ENCODE measurements at regions not wholly inside any gene's neighbourhood (a gene's known extent, or its start where the extent isn't known, plus 50 kb on each side); places are given as distances from the start of the nearest gene placed in this dataset.

- peak; percentile 24 for DNase-seq (ENCODE audit: low spot score)
- peak; percentile 80 for FAIRE-seq
Observed at GRCh38 chr1:98385652-98386051, 275.9 kb upstream of the SNX7 start.

DNA sequence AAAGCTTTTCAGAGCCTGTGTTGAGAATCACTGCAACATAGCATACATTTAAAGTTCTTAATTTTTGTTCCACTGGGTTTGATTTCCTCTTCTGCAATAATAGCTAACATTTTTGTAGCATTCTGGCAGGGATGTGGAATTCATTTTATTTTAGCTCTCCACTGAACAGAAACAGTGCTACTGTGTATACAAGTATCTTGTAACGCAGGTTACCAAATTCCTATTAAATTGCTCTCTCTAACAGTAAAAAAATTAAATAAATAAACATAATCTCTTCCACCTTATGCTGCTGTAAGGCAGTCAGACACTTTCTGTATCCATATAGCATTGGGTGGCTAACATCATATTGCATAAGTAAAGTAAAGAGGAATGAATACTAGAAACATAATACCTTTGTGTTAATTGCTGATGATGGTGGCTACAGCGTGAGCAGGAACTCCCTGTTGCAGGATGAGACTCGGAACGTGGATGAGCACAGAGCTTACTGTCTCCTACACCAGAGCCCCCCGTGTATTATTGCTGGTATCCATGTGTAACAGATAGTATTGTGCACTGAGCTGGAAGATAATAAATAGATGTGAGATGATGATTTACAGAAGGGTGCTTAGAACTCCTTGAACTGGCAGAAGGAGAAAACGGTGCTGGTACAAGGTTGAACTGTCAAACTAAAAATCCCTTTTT, 276.9 kb upstream of the SNX7 start:
- FAIRE-seq (no peak), DNase-seq (ENCODE audit: low spot score) (no peak)

- no peak for FAIRE-seq
- no peak for DNase-seq (ENCODE audit: low spot score)
Observed at GRCh38 chr1:98382986-98383740, 278.4 kb upstream of the SNX7 start.

- DNase-seq (ENCODE audit: low spot score) (no peak), FAIRE-seq (no peak)
Observed at GRCh38 chr1:98382586-98382985, 278.9 kb upstream of the SNX7 start.

- FAIRE-seq = no peak
Observed at GRCh38 chr1:98374098-98374497, 287.4 kb upstream of the SNX7 start.

GRCh38 chr1:98373056-98373455, 288.5 kb upstream of the SNX7 start:
- DNase-seq (ENCODE audit: low spot score) = no peak
- no peak for FAIRE-seq

More at GRCh38 chr1:98374098-98374497, 287.4 kb upstream of the SNX7 start:
- DNase-seq (ENCODE audit: low spot score) = no peak

GRCh38 chr1:98371764-98372163, 289.8 kb upstream of the SNX7 start:
- FAIRE-seq (no peak), DNase-seq (ENCODE audit: low spot score) (no peak)

DNA sequence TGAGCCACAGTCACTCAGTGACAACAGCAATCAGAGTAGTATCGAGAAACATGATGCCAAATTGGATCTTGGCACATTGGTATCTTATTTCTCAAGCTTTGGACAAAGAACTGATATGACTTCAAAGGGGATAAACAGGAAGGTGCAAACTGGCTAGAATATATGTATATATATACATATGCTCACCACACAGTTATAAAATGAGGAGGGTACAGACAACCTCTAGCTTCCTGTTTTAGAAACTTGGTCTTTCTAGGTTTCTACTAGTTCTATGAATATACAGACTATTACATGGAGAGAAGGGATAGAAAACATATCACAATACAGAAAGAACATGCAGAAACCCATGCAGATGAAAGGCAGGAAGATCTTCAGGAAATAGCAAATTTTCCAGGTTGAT, 292.1 kb upstream of the SNX7 start:
- no peak for FAIRE-seq
- DNase-seq (ENCODE audit: low spot score) = no peak

- DNase-seq (ENCODE audit: low spot score) = no peak
- no peak for FAIRE-seq
Observed at GRCh38 chr1:98368995-98369394, 292.5 kb upstream of the SNX7 start.

GRCh38 chr1:98367426-98367825, 294.1 kb upstream of the SNX7 start:
- no peak for DNase-seq (ENCODE audit: low spot score)
- no peak for FAIRE-seq

DNA sequence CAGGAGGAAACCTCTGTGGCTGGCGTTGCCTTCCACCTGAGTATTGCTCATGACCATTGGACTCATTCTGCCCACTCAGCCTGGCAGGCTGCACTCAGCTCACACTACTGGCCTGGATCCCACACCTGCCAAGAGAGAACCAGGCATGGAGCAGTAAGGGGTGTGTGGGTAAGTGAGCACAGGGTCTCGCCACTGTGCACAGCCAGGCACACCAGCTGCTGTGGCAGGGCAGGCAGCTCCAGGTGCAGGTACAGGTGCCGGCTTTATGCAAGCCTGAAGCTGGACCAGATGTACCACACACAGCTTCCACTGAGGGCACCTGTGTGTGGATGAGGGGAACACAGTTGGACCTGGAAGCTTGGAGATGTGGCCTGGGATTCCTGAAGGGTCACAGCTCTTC, 295.2 kb upstream of the SNX7 start:
- DNase-seq (ENCODE audit: low spot score) (no peak), FAIRE-seq (no peak)

GRCh38 chr1:98364544-98364943, 297.0 kb upstream of the SNX7 start:
- FAIRE-seq (no peak), DNase-seq (ENCODE audit: low spot score) (no peak)

DNA sequence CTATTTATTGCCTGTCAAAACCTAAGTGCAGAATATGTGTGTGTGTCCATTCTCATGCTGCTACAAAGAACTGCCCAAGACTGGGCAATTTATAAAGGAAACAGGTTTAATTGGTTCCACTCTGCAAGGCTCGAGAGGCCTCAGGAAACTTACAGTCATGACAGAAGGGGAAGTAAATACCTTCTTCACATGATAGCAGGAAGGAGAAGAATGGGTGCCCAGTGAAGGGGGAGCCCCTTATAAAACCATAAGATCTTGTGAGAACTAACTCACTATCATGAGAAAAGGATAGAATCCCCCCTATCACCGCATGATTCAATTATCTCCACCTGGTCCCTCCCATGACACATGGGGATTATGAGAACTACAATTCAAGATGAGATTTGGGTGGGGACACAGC, 300.7 kb upstream of the SNX7 start:
- no peak for FAIRE-seq
- no peak for DNase-seq (ENCODE audit: low spot score)

DNA sequence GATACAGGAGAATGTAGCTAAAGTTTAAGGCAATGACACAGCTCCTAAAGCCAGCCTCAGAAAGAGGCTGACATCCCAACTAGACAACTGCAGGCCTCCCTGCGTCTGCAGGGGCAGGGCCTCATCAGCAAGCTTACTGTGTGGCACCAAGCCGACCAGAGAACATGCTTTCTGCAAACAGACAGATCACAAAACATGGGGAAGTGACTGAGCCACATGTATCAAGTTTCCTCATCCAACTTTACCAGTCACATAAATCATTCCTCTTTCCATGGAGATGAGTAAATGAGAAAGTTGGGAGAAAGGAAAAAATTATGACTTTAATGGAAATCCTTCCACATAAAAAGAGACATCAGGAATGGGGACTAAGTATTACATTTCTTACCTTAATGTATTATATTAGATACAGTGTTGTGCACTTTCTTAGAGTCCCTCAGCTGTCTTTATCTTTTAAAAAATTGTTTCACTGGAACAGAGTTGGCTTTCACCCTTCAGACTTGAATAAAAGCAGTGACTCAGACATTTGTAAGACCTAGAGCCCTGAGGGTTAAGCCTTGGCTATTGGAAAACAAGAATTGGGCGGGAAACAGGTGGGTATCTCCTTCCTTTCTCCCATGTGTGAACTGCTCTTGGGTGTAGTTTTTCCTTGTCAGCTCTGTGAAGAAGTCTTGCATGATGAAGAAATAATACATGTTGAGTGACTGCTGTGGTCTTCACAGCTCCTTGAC, 305.7 kb upstream of the SNX7 start:
- DNase-seq (ENCODE audit: low spot score) (no peak), FAIRE-seq (no peak)

- DNase-seq (ENCODE audit: low spot score) (no peak), FAIRE-seq (no peak)
Observed at GRCh38 chr1:98352378-98352777, 309.1 kb upstream of the SNX7 start.

DNA sequence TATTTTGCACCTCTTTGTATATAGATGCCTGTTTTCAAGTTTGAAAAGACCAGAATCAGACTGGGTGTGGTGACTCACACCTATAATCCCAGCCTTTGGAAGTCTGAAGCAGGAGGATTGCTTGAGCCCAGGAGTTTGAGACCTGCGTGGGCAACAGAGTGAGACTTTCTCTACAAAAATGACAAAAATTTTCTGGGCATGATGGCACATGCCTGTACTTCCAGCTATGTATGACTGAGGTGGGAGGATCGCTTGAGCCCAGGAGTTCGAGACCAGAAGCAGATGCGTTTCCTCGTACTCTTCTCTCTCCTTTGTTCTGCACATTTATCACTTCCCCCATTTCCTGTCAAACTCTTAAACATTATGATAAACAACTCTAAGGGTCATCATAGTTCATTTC, 310.0 kb upstream of the SNX7 start:
- FAIRE-seq (no peak), DNase-seq (ENCODE audit: low spot score) (no peak)

DNA sequence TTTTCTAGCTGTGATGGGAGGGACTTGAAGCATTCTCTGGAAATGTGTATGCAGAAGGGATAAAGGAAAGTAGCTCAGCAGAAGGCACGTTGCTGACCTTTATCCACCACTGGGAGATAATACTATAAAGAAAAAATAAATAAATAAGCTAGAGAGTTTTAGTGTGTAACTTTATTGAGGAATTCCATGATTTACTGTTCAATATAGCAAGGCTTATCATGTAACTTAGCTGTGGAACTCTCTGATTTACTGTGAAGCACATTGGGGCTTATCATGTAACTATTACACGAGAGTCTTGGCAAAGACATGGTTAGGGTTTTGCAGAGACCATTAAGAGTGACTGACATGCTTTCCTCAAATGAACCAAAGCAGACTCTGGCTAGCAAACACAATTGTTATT, 316.1 kb upstream of the SNX7 start:
- no peak for FAIRE-seq

GRCh38 chr1:98344731-98345130, 316.8 kb upstream of the SNX7 start:
- no peak for FAIRE-seq
- DNase-seq (ENCODE audit: low spot score) = no peak

More for the DNA sequence above, 316.1 kb upstream of the SNX7 start:
- no peak for DNase-seq (ENCODE audit: low spot score)

- DNase-seq (ENCODE audit: low spot score) = no peak
- no peak for FAIRE-seq
Observed at GRCh38 chr1:98342566-98342965, 319.0 kb upstream of the SNX7 start.

- DNase-seq (ENCODE audit: low spot score) (no peak), FAIRE-seq (no peak)
Observed at GRCh38 chr1:98340511-98340910, 321.0 kb upstream of the SNX7 start.

DNA sequence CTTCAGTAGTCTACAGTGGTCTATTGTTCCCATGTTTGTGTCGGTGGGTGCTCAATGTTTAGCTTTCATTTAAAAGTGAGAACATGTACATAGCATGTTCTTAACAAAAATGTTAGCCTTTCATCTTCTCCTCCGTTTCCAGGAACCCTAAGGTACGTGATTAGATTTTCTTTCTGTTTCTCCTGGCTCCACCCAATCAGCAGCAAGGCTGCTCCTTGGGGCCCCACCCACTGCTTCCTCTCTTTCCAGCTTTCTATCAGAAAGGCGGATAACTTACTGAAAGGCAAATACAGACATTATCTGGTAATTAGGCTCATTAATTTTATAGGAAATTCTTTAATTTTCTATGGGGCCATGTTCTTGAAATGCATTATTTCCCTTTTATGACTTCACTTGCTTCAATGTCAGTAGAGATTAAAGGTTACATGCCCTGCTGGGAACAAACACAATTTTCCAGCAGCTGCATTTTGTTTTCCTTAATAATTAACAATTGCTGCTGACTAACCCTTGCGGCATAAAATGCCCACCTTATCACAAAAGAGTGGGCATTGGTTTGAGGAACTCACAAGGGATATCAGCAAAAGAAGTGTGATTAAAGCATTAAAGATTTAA, 324.9 kb upstream of the SNX7 start:
- FAIRE-seq = peak; percentile 56
- DNase-seq (ENCODE audit: low spot score) = no peak

DNA sequence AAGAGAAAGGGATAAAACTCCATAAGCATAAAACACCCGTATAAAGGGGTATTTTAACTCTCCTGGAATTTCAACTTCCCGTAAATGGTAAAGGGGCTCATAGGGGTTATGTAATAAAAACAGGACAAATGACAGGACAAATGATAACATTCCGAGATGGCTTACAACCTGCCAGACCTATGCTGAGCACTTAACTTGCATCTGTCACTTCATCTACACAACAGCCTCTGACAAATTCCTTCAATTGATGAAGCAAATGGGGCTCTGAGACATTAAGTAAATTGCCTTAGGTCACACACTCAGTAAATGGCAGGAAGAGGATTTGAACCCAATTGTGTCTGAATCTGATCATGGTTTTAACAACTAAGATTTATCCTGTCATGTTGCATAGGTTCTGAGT, 327.6 kb upstream of the SNX7 start:
- FAIRE-seq = no peak
- DNase-seq (ENCODE audit: low spot score) = no peak
